Naive B cell (primary cell): ENCODE measurements at regions not wholly inside any gene's neighbourhood (a gene's known extent, or its start where the extent isn't known, plus 50 kb on each side); places are given as distances from the start of the nearest gene placed in this dataset.

Experiments
- ATAC-seq, 2 donors: fragments of 150-1000 bp; cut with Tn5 transposase; 2 replicates each; pipeline ENCODE4 v1.10.0; 2021; ENCODE audit warnings: low read depth in 2 of 2, mild to moderate bottlenecking in 2 of 2, moderate library complexity in 2 of 2
- DNase-seq: peaks from one replicate; pipeline ENCODE4 v3.0.0; 2022
- H3K27ac Mint-ChIP-seq, 6 donors: one replicate each; pipeline ENCODE4 v1.8.0; 2020 to 2022; ENCODE audit warnings: mild to moderate bottlenecking in 6 of 6, mixed read lengths in 6 of 6, moderate library complexity in 5 of 6, inconsistent platforms in 2 of 6
- H3K27me3 Mint-ChIP-seq, 3 donors: one replicate each; pipeline ENCODE4 v1.8.0; 2021 to 2022; ENCODE audit warnings: mixed read lengths in 3 of 3, mild to moderate bottlenecking in 1 of 3
- H3K36me3 Mint-ChIP-seq, 2 donors: one replicate each; pipeline ENCODE4 v1.8.0; 2020 to 2022; ENCODE audit warnings: mixed read lengths in 2 of 2, inconsistent platforms in 1 of 2, mild to moderate bottlenecking in 1 of 2
- H3K4me1 Mint-ChIP-seq, 3 donors: one replicate each; pipeline ENCODE4 v1.8.0; 2020 to 2022; ENCODE audit warnings: mixed read lengths in 3 of 3, inconsistent platforms in 1 of 3, mild to moderate bottlenecking in 1 of 3, moderate library complexity in 1 of 3
- H3K4me3 Mint-ChIP-seq, 8 donors: one replicate each; pipeline ENCODE4 v1.8.0; 2020 to 2022; ENCODE audit warnings: mild to moderate bottlenecking in 8 of 8, mixed read lengths in 8 of 8, moderate library complexity in 8 of 8, inconsistent platforms in 2 of 8
- H3K9me3 Mint-ChIP-seq, 7 donors: one replicate each; pipeline ENCODE4 v1.8.0; 2020 to 2022; ENCODE audit warnings: mixed read lengths in 7 of 7, mild to moderate bottlenecking in 5 of 7, inconsistent platforms in 2 of 7, moderate library complexity in 1 of 7

GRCh38 chr15:68503791-68504680 lies 72.1 kb upstream of the ITGA11 start:
- no peaks in the 10 kb centered on the region for H3K4me1 Mint-ChIP-seq
- H3K27me3 Mint-ChIP-seq, result peaks cover 0 to 45% (median 22%) of the 10 kb centered on the region in 3 donors
- ATAC-seq (no peak), DNase-seq (no peak)
- peaks cover 0 to 3% (median 0%) of the 10 kb centered on the region in 7 donors for H3K9me3 Mint-ChIP-seq
- H3K27ac Mint-ChIP-seq, result no peak overlapping the region
- no peaks in the 10 kb centered on the region for H3K36me3 Mint-ChIP-seq
- no peak overlapping the region for H3K4me3 Mint-ChIP-seq

- no peak for ATAC-seq
- H3K27ac Mint-ChIP-seq, result no peak overlapping the region
- DNase-seq, result no peak
These were observed 72.8 kb upstream of the ITGA11 start for GRCh38 chr15:68504681-68505170.

GRCh38 chr15:68506071-68506470 lies 72.7 kb upstream of the CORO2B start:
- H3K4me1 Mint-ChIP-seq, result no peaks in the 10 kb centered on the region
- H3K36me3 Mint-ChIP-seq, result no peaks in the 10 kb centered on the region
- H3K4me3 Mint-ChIP-seq, result no peak overlapping the region
- no peak overlapping the region for H3K27ac Mint-ChIP-seq
- peaks cover 0 to 3% (median 0%) of the 10 kb centered on the region in 7 donors for H3K9me3 Mint-ChIP-seq
- ATAC-seq, result no peak
- DNase-seq, result no peak
- H3K27me3 Mint-ChIP-seq, result peaks cover 0 to 41% (median 26%) of the 10 kb centered on the region in 3 donors

More at GRCh38 chr15:68504681-68505170, 72.8 kb upstream of the ITGA11 start:
- Mint-ChIP-seq H3K9me3 (peaks cover 0 to 3% (median 0%) of the 10 kb centered on the region in 7 donors), H3K4me1 (no peaks in the 10 kb centered on the region), H3K27me3 (peaks cover 0 to 44% (median 22%) of the 10 kb centered on the region in 3 donors), H3K4me3 (no peak overlapping the region), H3K36me3 (no peaks in the 10 kb centered on the region)

GRCh38 chr15:68507447-68507846 lies 71.3 kb upstream of the CORO2B start:
- no peak overlapping the region for H3K4me3 Mint-ChIP-seq
- no peaks in the 10 kb centered on the region for H3K4me1 Mint-ChIP-seq
- no peak for ATAC-seq
- H3K27me3 Mint-ChIP-seq, result peaks cover 4 to 42% (median 32%) of the 10 kb centered on the region in 3 donors
- DNase-seq, result no peak
- no peaks in the 10 kb centered on the region for H3K36me3 Mint-ChIP-seq
- H3K27ac Mint-ChIP-seq, result peak overlapping the region in 1 of 6 donors; percentile 32
- peaks cover 0 to 3% (median 1%) of the 10 kb centered on the region in 7 donors for H3K9me3 Mint-ChIP-seq

- Mint-ChIP-seq H3K4me1 (no peaks in the 10 kb centered on the region), H3K36me3 (no peaks in the 10 kb centered on the region), H3K27ac (no peak overlapping the region), H3K27me3 (peaks cover 4 to 42% (median 32%) of the 10 kb centered on the region in 3 donors), H3K4me3 (no peak overlapping the region), H3K9me3 (peaks cover 0 to 13% (median 6%) of the 10 kb centered on the region in 7 donors)
- ATAC-seq (no peak), DNase-seq (no peak)
These were observed 70.2 kb upstream of the CORO2B start for GRCh38 chr15:68508485-68509189.

GRCh38 chr15:68510558-68510957 lies 68.2 kb upstream of the CORO2B start:
- ATAC-seq, result no peak

GRCh38 chr15:68511073-68511991 lies 67.5 kb upstream of the CORO2B start:
- Mint-ChIP-seq H3K27ac (peak overlapping the region in 2 of 6 donors; percentile 19 to 49), H3K27me3 (peaks cover 4 to 24% (median 16%) of the 10 kb centered on the region in 3 donors), H3K9me3 (peaks cover 0 to 17% (median 8%) of the 10 kb centered on the region in 7 donors)

More at GRCh38 chr15:68510558-68510957, 68.2 kb upstream of the CORO2B start:
- peaks cover 4 to 31% (median 24%) of the 10 kb centered on the region in 3 donors for H3K27me3 Mint-ChIP-seq
- no peak overlapping the region for H3K4me3 Mint-ChIP-seq
- peak overlapping the region in 1 of 6 donors; percentile 19 for H3K27ac Mint-ChIP-seq
- no peaks in the 10 kb centered on the region for H3K4me1 Mint-ChIP-seq
- H3K36me3 Mint-ChIP-seq, result no peaks in the 10 kb centered on the region
- DNase-seq, result no peak
- H3K9me3 Mint-ChIP-seq, result peaks cover 0 to 17% (median 8%) of the 10 kb centered on the region in 7 donors

GRCh38 chr15:68512052-68512451 lies 66.7 kb upstream of the CORO2B start:
- no peaks in the 10 kb centered on the region for H3K4me1 Mint-ChIP-seq
- no peak for ATAC-seq
- DNase-seq, result no peak

More at GRCh38 chr15:68511073-68511991, 67.5 kb upstream of the CORO2B start:
- DNase-seq (no peak), ATAC-seq (no peak)
- Mint-ChIP-seq H3K4me3 (no peak overlapping the region), H3K4me1 (no peaks in the 10 kb centered on the region), H3K36me3 (no peaks in the 10 kb centered on the region)

GRCh38 chr15:68512598-68512997 lies 66.2 kb upstream of the CORO2B start:
- no peak overlapping the region for H3K27ac Mint-ChIP-seq
- no peak for DNase-seq
- H3K4me1 Mint-ChIP-seq, result no peaks in the 10 kb centered on the region
- H3K27me3 Mint-ChIP-seq, result peaks cover 4 to 16% (median 10%) of the 10 kb centered on the region in 3 donors
- no peak for ATAC-seq
- peaks cover 0 to 17% (median 8%) of the 10 kb centered on the region in 7 donors for H3K9me3 Mint-ChIP-seq
- H3K36me3 Mint-ChIP-seq, result no peaks in the 10 kb centered on the region
- no peak overlapping the region for H3K4me3 Mint-ChIP-seq

More at GRCh38 chr15:68512052-68512451, 66.7 kb upstream of the CORO2B start:
- H3K36me3 Mint-ChIP-seq, result no peaks in the 10 kb centered on the region
- H3K27me3 Mint-ChIP-seq, result peaks cover 4 to 17% (median 10%) of the 10 kb centered on the region in 3 donors
- H3K9me3 Mint-ChIP-seq, result peaks cover 0 to 17% (median 8%) of the 10 kb centered on the region in 7 donors
- peak overlapping the region in 1 of 6 donors; percentile 49 for H3K27ac Mint-ChIP-seq
- no peak overlapping the region for H3K4me3 Mint-ChIP-seq

- Mint-ChIP-seq H3K36me3 (no peaks in the 10 kb centered on the region), H3K4me1 (no peaks in the 10 kb centered on the region), H3K9me3 (peaks cover 0 to 17% (median 8%) of the 10 kb centered on the region in 7 donors), H3K27me3 (peaks cover 4 to 16% (median 10%) of the 10 kb centered on the region in 3 donors), H3K27ac (no peak overlapping the region), H3K4me3 (no peak overlapping the region)
- ATAC-seq (no peak), DNase-seq (no peak)
These were observed 63.3 kb upstream of the CORO2B start for GRCh38 chr15:68515371-68516095.

- no peak for ATAC-seq
- peak overlapping the region in 1 of 6 donors; percentile 11 for H3K27ac Mint-ChIP-seq
- H3K4me3 Mint-ChIP-seq, result no peak overlapping the region
- no peaks in the 10 kb centered on the region for H3K36me3 Mint-ChIP-seq
- peaks cover 0 to 17% (median 6%) of the 10 kb centered on the region in 7 donors for H3K9me3 Mint-ChIP-seq
- H3K27me3 Mint-ChIP-seq, result peaks cover 0 to 6% (median 4%) of the 10 kb centered on the region in 3 donors
- no peaks in the 10 kb centered on the region for H3K4me1 Mint-ChIP-seq
- DNase-seq, result no peak
These were observed 61.5 kb upstream of the CORO2B start for GRCh38 chr15:68517285-68517761.

- ATAC-seq (no peak), DNase-seq (no peak)
- Mint-ChIP-seq H3K4me3 (no peak overlapping the region), H3K36me3 (peaks cover 0 to 3% of the 10 kb centered on the region in 2 donors), H3K9me3 (peaks cover 0 to 10% (median 3%) of the 10 kb centered on the region in 7 donors), H3K27me3 (peaks cover 4 to 11% (median 6%) of the 10 kb centered on the region in 3 donors), H3K4me1 (no peaks in the 10 kb centered on the region), H3K27ac (no peak overlapping the region)
These were observed 60.7 kb upstream of the CORO2B start for GRCh38 chr15:68518046-68518445.
